Mesothelial cell of epicardium (in vitro differentiated cells): ENCODE measurements at regions not wholly inside any gene's neighbourhood (a gene's known extent, or its start where the extent isn't known, plus 50 kb on each side); places are given as distances from the start of the nearest gene placed in this dataset.

Source experiments
- DNase-seq, 2 experiments: peaks; one replicate each; pipeline ENCODE4 v3.0.0; 2021; ENCODE audit warnings: low spot score in 2 of 2; ENCODE audit not compliant: unreplicated experiment in 2 of 2
- H3K27ac Mint-ChIP-seq: 2 replicates; pipeline ENCODE4 v1.8.0; 2021; ENCODE audit warnings: mixed read lengths
- H3K27me3 Mint-ChIP-seq: 2 replicates; pipeline ENCODE4 v1.8.0; 2021; ENCODE audit warnings: low read depth, mixed read lengths
- H3K36me3 Mint-ChIP-seq: 2 replicates; pipeline ENCODE4 v1.8.0; 2021; ENCODE audit warnings: mixed read lengths
- H3K4me1 Mint-ChIP-seq: 2 replicates; pipeline ENCODE4 v1.8.0; 2021; ENCODE audit warnings: mixed read lengths
- H3K4me3 Mint-ChIP-seq: 2 replicates; pipeline ENCODE4 v1.8.0; 2021; ENCODE audit warnings: mild to moderate bottlenecking, moderate library complexity, mixed read lengths
- H3K9me3 Mint-ChIP-seq: 2 replicates; pipeline ENCODE4 v1.8.0; 2021; ENCODE audit warnings: mixed read lengths
- TF ChIP-seq, protein P1 (sequence below): fragments of 200-600 bp; sonication (generic); IDR thresholded peaks from one replicate; pipeline ENCODE4 v1.5.0; 2021; ENCODE audit warnings: antibody characterized with exemption; ENCODE audit not compliant: unreplicated experiment

DNA sequence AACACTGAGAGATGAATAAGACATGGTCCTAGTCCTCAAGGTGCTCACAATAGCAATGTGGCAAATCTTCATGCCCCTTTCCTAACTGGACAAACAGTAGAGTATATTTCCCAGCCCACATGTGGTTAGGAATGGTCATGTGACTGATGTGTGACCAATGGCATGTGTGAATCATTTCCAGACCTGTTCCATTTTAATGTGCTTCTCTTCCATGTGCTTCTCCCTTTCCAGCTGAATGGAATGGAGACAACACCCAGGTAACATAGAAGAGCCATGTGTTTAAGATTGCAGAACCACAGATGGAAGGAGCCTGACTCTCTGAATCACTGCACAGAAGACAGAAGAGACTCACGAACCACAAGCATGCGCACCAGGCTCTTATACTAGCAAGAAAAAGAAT lies 409.9 kb upstream of the NFIA start:
- no peak overlapping the region for H3K27ac Mint-ChIP-seq

DNA sequence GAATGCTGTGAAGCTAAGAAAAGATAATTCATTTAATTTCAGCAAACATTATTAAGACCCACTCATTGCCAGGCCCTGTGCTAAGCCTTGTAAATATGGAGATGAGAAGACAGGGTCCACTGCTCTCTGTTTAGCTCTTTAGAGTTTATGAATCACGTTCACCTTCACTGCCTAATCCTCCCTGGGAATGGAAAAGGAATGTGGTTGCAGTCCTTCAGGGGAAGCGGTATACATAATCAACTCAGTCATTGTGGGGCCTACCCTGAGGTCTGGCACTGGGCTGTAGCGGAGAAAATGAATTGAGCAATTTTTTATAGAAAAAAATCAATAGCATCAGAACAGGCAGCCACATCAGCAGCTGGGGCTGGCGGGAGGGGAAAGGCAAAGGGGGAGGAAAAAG lies 412.1 kb upstream of the NFIA start:
- no peak for DNase-seq
- no peaks in the 10 kb centered on the region for H3K36me3 Mint-ChIP-seq
- H3K27me3 Mint-ChIP-seq = peaks cover 21% of the 10 kb centered on the region
- H3K4me1 Mint-ChIP-seq = peaks cover 5% of the 10 kb centered on the region
- H3K9me3 Mint-ChIP-seq = no peaks in the 10 kb centered on the region
- TF ChIP-seq, protein P1, sequence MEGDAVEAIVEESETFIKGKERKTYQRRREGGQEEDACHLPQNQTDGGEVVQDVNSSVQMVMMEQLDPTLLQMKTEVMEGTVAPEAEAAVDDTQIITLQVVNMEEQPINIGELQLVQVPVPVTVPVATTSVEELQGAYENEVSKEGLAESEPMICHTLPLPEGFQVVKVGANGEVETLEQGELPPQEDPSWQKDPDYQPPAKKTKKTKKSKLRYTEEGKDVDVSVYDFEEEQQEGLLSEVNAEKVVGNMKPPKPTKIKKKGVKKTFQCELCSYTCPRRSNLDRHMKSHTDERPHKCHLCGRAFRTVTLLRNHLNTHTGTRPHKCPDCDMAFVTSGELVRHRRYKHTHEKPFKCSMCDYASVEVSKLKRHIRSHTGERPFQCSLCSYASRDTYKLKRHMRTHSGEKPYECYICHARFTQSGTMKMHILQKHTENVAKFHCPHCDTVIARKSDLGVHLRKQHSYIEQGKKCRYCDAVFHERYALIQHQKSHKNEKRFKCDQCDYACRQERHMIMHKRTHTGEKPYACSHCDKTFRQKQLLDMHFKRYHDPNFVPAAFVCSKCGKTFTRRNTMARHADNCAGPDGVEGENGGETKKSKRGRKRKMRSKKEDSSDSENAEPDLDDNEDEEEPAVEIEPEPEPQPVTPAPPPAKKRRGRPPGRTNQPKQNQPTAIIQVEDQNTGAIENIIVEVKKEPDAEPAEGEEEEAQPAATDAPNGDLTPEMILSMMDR = no peak
- H3K4me3 Mint-ChIP-seq = no peak overlapping the region
- H3K27ac Mint-ChIP-seq = no peak overlapping the region

More for the DNA sequence above, 409.9 kb upstream of the NFIA start:
- TF ChIP-seq, protein P1 = no peak
- H3K27me3 Mint-ChIP-seq = peaks cover 36% of the 10 kb centered on the region
- no peaks in the 10 kb centered on the region for H3K9me3 Mint-ChIP-seq
- no peak for DNase-seq
- no peak overlapping the region for H3K4me3 Mint-ChIP-seq
- H3K36me3 Mint-ChIP-seq = no peaks in the 10 kb centered on the region
- peaks cover 5% of the 10 kb centered on the region for H3K4me1 Mint-ChIP-seq

DNA sequence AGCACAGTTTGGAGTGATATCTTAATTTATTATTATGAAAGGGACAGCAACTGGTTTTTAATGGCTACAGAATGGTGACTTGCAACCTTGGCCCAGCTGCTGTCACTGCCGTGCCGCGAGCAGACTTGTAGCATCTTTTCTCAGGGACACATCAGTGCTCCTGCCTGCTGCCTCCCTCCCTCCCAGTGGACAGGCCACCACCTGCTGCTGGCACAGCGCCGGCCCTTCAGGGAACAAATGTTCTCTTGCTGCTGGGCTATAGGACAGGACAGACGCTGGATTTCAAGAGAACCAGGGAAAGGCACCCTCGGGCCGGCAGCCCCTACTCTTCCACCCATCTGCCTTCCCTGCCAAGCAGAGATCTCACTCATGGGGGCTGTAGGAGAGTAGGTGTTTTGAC lies 413.8 kb upstream of the NFIA start:
- H3K36me3 Mint-ChIP-seq = no peaks in the 10 kb centered on the region
- TF ChIP-seq, protein P1 = no peak
- no peak for DNase-seq
- peaks cover 18% of the 10 kb centered on the region for H3K27me3 Mint-ChIP-seq
- no peak overlapping the region for H3K27ac Mint-ChIP-seq
- no peaks in the 10 kb centered on the region for H3K9me3 Mint-ChIP-seq
- no peak overlapping the region for H3K4me3 Mint-ChIP-seq
- H3K4me1 Mint-ChIP-seq = no peaks in the 10 kb centered on the region

DNA sequence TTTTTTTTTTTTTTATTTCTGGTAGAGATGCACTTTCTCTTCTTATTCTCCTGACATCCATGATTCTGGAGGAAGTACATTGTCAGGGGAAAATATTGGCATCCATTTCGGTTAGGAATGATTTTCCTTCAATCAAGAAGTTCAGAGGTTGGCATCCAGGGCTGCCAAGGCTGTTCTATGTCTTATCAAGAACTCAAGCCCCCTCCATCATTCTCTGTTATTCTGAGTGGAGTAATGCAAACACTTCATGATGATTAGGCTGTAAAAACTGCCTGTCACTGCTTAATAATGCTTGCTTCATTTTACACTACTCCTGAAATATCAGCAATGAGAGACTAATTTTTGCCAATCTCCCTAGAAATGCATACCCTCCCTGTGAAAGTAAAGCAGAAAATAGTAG lies 417.1 kb upstream of the NFIA start:
- Mint-ChIP-seq H3K9me3 (no peaks in the 10 kb centered on the region), H3K4me3 (no peak overlapping the region), H3K4me1 (no peaks in the 10 kb centered on the region), H3K36me3 (no peaks in the 10 kb centered on the region), H3K27me3 (peaks cover 22% of the 10 kb centered on the region), H3K27ac (no peak overlapping the region)
- TF ChIP-seq, protein P1 = no peak
- DNase-seq = no peak

DNA sequence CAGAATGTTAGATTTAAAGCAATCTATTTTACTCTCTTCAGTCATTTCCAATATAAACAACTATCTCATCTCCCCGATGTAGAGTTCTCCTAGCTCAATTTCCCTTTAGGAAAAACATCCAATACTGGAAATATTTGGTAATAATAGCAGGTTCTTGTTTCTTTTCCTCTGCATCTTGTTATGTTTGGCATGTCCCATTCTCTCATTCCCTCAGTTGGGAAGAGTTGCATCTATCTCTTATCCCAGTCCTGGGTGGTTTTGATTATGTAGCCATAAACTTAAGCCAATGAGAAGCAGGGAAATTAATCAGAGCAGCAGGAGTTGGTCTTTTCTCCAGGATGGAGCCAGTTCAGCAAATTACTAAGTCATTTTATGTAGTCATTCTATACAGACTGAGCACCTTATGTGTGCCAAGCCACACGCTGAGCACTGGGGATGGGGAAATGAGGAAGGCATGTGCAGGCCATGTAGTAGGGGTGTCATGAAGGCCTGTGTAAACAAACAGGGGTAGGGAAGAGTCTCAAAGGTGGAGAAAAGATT lies 418.2 kb upstream of the NFIA start:
- DNase-seq = no peak
- Mint-ChIP-seq H3K4me3 (no peak overlapping the region), H3K36me3 (no peaks in the 10 kb centered on the region), H3K27me3 (peaks cover 22% of the 10 kb centered on the region), H3K4me1 (no peaks in the 10 kb centered on the region), H3K27ac (no peak overlapping the region), H3K9me3 (no peaks in the 10 kb centered on the region)
- TF ChIP-seq, protein P1 = no peak
